ENCODE measurements at regions not wholly inside any gene's neighbourhood (a gene's known extent, or its start where the extent isn't known, plus 50 kb on each side); places are given as distances from the start of the nearest gene placed in this dataset.

- no peak overlapping the region for H3K18ac ChIP-seq (ENCODE audit: insufficient read length, low read depth, low read length)
- no peak overlapping the region for H3K27ac ChIP-seq (ENCODE audit: insufficient read length, low read depth, low read length)
- Mint-ChIP-seq H3K27me3 (ENCODE audit: low read depth) (peaks cover 4% of the 10 kb centered on the region), H3K27ac (no peak overlapping the region), H3K36me3 (ENCODE audit: insufficient read depth in 1 of 3, low read depth in 3 of 3) (no peaks in the 10 kb centered on the region), H3K4me1 (no peaks in the 10 kb centered on the region), H3K9me3 (no peaks in the 10 kb centered on the region), H3K4me3 (no peak overlapping the region)
- WGBS (ENCODE audit: extremely low coverage, insufficient read length, low lambda C conversion rate): no CpG with 5 or more reads among the region's 3 CpGs
- DNase-seq: no peak
- H2BK5ac ChIP-seq (ENCODE audit: insufficient read length, low read length): no peak overlapping the region
- no peak overlapping the region for H4K8ac ChIP-seq (replicated peaks; ENCODE audit: insufficient read length, low read depth, low read length)
- no peak overlapping the region for H3T11ph ChIP-seq (ENCODE audit: low read length)
- no peak overlapping the region for H2BK12ac ChIP-seq (ENCODE audit: insufficient read length, low read depth, low read length)
- H3K79me1 ChIP-seq (ENCODE audit: insufficient read depth, low read depth, low read length, poor library complexity, severe bottlenecking): no peaks in the 10 kb centered on the region
- no peak overlapping the region for H3K9ac ChIP-seq (ENCODE audit: extremely low read depth, insufficient read length, low read length)
- no peaks in the 10 kb centered on the region for H3K79me2 ChIP-seq (ENCODE audit: insufficient read depth, low read length)
- no peaks in the 10 kb centered on the region for H4K20me1 ChIP-seq (ENCODE audit: control insufficient read depth, insufficient read depth, insufficient read length)
- no peak overlapping the region for H2BK120ac ChIP-seq (ENCODE audit: low read depth, low read length, poor library complexity, severe bottlenecking)
- H3K9me3 ChIP-seq (ENCODE audit: control insufficient read depth, low read depth, low read length): no peaks in the 10 kb centered on the region
- H4K91ac ChIP-seq (ENCODE audit: insufficient read length, low read depth, low read length): no peak overlapping the region
- H3K23ac ChIP-seq (ENCODE audit: insufficient read length, low read depth, low read length): no peak overlapping the region
- no peak overlapping the region for H2AK5ac ChIP-seq (ENCODE audit: insufficient read length, low read length)
- no peak overlapping the region for H2BK15ac ChIP-seq (ENCODE audit: low read depth, low read length)
- H3K4me1 ChIP-seq (ENCODE audit: insufficient read depth, low read length): no peaks in the 10 kb centered on the region
- no peak overlapping the region for H3K14ac ChIP-seq (ENCODE audit: insufficient read depth, low read length)
- H3K23me2 ChIP-seq (ENCODE audit: insufficient read length, low read depth, low read length, poor library complexity, severe bottlenecking): no peaks in the 10 kb centered on the region
- TF ChIP-seq, protein P1, sequence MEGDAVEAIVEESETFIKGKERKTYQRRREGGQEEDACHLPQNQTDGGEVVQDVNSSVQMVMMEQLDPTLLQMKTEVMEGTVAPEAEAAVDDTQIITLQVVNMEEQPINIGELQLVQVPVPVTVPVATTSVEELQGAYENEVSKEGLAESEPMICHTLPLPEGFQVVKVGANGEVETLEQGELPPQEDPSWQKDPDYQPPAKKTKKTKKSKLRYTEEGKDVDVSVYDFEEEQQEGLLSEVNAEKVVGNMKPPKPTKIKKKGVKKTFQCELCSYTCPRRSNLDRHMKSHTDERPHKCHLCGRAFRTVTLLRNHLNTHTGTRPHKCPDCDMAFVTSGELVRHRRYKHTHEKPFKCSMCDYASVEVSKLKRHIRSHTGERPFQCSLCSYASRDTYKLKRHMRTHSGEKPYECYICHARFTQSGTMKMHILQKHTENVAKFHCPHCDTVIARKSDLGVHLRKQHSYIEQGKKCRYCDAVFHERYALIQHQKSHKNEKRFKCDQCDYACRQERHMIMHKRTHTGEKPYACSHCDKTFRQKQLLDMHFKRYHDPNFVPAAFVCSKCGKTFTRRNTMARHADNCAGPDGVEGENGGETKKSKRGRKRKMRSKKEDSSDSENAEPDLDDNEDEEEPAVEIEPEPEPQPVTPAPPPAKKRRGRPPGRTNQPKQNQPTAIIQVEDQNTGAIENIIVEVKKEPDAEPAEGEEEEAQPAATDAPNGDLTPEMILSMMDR (conservative IDR thresholded peaks at IDR 0.05): no peak
- H4K5ac ChIP-seq (ENCODE audit: insufficient read length, low read depth, low read length): no peak overlapping the region
- H3K4ac ChIP-seq (ENCODE audit: low read depth, low read length): no peak overlapping the region
- H3K4me2 ChIP-seq (ENCODE audit: insufficient read depth, insufficient read length, low read length): no peak overlapping the region
- H2BK20ac ChIP-seq (ENCODE audit: low read depth, low read length, poor library complexity, severe bottlenecking): no peak overlapping the region
- H3K27me3 ChIP-seq (ENCODE audit: insufficient read depth, low read length): no peaks in the 10 kb centered on the region
- H3K56ac ChIP-seq (ENCODE audit: insufficient read length, low read depth, low read length): no peak overlapping the region
- H2AFZ ChIP-seq (ENCODE audit: low read length): no peak overlapping the region
These were observed 841.4 kb upstream of the MAP3K7 start for GRCh38 chr6:91428296-91428695.

Data from H9 (cell line).